HG02885 (cell line): ENCODE measurements at regions not wholly inside any gene's neighbourhood (a gene's known extent, or its start where the extent isn't known, plus 50 kb on each side); places are given as distances from the start of the nearest gene placed in this dataset.

Experiments used
- ATAC-seq: cut with Tn5 transposase; IDR thresholded peaks from one replicate; pipeline ENCODE4 v1.9.1; 2021; ENCODE audit warnings: mild to moderate bottlenecking; ENCODE audit not compliant: unreplicated experiment, poor library complexity

DNA sequence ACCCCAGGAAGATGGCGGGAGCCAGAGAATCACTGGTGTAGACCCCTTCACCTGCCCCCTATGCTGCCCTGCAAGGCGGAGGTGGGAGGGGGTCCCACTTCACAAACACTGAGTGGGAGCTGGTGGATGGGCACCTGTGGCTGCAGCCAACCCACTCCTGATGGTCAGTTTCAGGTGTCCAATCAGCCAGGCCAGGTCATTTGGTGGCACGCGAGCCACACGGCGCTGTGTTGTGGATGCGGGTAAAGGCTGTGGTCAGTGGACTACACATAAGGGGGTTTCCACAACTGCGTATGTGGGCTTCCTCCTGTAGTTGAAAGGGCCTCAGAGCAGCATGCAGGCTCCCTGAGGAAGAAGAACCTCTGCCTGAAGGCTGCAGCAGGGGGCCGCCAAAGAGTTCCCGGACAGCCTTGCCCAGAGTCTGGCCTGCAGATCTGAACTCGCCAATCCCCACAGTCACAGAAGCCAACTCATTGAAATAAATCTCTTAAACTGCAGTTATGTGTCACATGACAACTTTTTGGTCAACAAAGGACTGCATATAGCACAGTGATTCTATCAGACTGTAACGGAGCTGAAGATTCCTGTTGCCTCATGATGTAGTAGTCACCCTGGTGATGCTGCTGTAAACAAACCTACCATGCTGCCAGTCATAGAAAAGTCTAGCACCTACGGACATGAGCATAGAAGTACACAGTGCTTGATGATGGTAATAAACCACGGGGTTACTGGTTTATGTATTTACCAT is 284.7 kb upstream of the IRX2 start:
- no peak for ATAC-seq

DNA sequence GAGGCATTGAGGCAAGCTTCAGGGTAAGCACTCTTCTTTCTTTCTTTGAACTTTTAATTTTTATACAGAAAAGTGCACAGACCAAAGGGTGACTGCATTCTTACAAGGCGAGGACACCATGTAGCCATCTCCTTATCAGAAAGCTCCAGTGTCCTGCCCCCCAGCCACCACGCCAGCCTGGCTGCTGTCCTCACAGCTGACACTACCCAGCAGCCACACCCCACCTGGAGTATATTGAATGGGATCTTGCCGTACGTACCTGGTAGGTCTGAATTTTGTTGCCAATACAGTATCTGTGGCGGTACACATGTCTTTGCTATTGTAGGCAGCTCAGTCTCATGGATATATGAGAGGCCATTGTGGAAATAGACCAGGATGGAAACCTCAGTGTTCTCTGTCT is 284.0 kb upstream of the IRX2 start:
- no peak for ATAC-seq

DNA sequence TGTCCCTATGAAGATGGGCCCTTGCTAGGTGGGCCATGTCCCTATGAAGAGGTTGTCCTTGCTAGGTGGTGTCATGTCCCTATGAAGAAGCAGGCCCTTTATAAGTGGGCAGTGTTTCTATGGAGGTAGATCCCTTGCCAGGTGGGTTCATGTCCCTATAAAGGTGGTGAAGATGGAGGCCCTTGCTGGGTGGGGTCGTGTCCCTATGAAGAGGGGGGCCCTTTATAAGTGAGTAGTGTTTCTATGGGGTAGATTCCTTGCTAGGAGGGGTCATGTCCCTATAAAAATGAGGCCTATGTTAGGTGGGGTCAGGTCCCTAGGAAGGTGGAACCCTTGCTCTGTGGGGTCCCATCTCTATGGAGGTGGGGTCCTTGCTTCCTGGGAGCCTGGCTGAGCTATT is 283.4 kb upstream of the IRX2 start:
- ATAC-seq, result no peak

DNA sequence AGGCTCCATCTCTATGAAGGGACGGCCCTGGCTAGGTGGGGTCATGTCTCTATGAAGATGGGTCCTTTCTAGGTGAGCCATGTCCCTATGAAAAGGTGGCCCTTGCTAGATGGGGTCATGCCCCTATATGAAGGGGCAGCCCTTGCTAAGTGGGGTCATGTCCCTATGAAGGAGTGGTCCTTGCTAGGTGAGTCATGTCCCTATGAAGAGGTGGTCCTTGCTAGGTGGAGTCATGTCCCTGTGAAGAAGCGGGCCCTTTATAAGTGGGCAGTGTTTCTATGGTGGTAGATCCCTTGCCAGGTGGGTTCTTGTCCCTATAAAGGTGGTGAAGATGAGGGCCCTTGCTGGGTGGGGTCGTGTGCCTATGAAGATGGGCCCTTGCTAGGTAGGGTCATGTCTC is 283.0 kb upstream of the IRX2 start:
- ATAC-seq, result no peak

DNA sequence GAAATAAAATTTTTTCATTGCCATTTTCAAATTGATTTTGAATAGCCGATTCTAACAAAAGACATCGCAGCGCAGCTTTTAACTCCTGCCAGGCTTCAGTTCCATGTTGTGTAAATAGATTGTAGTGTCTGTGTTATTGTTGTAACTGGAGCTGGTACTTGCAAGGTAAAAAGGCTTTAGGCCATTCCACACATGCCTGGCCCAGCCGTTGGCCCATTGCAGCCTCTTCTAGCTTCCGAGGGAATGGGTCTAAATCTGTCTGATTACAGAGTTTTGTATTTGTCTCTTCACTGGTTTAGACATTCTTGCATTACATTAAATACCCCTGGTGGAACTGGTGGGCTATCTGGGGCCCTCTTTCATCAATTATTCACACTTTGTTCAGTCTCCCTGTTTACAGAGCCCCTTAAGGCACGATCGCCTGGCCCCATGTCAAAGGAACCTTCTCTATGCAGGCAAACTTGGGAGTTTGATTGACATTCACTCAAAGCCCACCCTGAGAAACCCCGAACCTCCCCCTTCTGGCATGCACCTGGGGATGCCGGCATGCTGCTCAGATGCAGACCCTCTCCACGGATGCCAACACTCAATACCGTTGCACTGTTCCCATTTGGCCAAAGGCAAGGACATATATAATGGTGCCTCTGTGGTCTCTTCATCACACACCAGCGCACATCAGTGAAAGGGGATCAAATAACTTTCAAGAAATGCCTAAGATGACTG is 281.7 kb upstream of the IRX2 start:
- ATAC-seq, result no peak

DNA sequence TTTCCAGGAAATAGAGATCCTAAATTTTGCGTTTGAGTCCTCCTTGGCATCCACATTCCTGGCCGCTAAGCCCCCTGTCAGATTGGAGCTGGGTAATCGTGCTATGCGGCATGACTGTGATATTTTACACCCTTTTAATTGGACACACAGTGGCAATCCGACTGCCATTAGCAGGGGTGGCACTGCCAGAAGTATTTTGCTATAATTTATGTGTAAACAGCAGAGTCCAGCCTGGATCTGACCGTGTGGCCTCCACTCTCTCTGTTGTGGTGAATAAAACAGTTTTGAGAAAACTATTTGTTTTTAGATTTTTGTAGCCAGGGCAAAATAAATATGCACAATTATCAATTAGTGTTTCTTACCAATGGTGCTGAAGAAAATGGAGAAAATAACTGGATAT is 281.0 kb upstream of the IRX2 start:
- no peak for ATAC-seq

DNA sequence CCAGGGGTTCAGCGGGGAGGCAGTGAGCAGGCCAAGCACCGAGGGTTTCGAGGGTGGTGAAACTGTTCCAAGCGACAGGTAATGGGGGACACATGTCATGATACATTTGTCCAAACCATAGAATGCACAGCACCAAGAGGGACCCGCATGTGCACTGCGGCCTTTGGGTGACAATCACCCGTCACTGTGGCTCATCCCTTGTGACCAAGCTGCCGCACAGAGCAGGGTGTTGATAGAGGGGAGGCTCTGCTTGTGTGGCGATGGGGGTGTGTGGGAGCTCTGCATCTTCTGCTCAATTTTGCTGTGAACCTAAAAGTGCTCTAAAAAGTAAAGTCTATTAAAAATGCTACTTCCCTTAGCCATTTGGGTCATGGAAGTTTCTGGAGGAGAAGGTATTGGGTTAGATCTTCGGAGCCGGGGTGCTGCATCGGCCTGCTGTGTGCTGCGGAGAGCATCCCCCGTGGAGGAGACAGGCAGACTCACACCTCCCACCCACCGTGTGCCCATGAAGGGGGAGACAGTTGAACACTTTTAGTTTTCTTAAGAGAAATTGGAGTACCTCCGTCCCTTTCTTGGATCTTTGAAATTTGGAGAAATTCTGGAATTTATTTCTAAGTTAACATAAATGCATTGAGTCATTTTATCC is 280.4 kb upstream of the IRX2 start:
- no peak for ATAC-seq

DNA sequence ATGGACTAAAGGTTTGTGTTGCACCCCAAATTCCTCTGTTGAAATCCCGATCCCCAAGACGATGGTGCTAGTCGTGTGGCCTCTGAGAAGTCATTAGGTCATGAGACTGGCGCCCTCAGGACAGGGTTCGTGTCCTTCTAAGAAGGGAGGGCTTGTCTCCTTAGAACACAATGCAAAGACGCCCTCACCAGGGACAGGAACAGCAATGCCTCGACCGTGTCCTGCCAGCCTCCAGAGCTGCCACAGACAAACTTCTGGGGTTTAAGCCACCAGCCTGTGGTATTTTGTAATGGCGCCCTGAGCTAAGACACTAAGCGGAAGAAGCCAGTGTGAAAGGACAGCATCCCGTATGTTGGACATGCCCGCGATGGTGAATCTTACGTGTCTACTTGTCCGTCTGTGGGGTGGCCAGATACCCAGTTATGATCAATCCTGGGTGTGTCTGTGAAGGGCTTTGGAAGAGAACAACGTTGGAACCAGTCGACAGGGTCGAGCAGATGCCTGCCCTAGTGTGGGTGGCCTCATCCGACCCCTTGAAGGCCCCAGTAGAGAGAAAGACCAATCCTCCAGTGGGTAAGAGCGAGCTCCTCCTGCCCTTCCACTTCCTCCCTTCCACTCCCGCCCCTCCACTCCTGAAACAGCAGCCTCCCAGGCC is 279.2 kb upstream of the IRX2 start:
- ATAC-seq, result no peak

DNA sequence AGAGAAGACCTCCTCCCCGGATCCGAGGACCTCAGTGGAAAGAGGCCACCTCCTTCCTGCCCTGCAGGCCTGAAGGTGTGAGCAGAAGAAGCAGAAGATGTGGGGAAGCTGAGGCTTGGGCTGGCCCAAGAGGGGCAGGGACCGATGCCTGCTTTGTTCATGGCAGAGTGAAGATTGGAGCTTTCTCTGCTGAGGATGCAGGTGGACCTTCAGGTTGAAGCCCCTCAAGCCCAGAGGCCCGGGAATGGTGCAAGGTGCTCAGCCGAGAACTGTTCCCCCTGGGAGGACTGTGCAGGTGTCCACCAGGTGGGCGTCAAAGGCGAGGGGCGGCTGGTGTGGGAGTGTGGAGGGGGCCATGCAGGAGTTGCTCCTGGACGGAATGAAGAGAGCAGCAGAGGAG is 277.9 kb upstream of the IRX2 start:
- ATAC-seq, result no peak

DNA sequence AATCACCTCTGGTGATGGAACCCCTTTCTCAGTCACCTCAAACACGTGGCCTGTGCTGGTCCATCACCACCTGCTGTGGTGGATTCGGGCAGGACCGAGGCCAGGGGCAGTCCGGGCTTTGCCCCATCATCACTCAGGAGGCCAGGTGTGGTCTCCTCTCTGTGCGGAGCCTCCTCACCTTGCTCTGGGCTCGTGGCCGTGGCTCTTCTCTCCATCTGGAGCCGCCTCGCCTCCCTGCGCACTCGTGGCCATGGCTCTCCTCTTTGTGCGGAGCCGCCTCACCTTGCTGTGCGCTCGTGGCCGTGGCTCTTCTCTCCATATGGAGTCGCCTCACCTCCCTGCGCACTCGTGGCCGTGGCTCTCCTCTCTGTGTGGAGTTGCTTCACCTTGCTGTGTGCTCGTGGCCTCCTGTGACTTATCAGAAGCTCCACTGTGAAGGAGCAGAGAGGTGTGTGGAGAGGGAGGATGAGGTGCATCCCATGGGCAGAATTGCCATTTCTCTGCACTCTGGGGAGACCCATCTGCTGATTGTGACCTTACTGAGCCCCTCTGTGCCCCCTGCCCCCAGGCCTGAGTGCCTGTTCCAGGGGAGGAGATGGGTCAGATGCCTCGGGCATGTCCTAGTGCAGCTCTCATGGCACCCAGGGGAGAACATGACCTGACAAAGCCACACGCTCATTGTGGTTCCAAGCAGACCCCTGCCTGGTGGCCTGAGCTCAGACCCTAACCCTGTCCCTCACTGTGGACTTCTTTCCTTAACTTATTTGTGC is 276.6 kb upstream of the IRX2 start:
- ATAC-seq, result no peak

DNA sequence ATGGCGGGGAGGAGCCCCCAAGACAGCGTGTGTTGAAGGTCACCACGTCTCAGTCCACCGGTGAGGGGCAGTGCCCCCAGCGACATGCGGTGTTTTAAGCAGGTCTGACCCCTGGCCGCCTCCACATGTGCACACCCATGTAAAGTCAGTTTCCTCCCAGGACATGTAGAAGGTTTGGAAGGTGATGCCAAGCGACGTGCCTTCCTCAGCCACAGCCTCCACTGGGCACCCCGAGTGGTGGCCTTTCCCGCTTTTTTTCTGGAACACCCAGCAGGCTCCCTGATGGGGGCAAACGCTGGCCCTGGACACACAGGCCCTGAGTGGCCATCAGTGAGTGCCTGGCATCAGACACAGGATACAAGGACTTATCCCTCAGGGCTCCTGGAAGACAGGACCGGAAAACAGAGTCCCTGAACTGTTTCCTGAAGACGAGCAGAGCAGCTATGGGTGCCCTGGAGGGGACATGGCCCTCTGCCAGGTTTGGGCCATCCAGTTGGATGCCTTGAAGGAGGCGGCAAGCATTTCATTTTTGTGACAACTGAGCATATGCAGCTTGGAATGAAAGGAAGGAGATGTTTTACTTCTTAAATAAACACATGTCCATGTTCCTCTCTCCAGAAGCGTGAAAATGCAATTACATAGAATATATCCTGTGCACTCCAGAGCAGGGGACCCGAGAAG is 275.8 kb upstream of the IRX2 start:
- no peak for ATAC-seq

DNA sequence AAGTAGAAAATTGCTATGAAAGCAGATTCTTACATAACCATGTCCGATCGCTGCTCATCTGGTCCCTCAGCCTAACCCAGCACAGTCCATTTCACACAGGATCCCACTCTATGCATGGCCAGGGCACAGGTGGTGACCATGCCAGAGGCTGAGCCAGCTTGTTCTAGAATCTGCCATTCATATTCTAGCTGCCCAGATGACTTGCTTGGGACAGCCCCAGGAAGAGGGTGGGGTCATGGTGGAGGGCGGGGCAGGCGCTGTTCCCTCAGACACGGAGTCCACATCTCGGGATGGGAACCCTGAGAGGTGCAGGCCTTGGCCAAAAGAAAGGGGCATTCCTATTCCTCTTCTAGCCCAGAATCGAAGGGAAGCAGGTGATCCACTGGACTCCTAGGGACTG is 275.2 kb upstream of the IRX2 start:
- no peak for ATAC-seq

DNA sequence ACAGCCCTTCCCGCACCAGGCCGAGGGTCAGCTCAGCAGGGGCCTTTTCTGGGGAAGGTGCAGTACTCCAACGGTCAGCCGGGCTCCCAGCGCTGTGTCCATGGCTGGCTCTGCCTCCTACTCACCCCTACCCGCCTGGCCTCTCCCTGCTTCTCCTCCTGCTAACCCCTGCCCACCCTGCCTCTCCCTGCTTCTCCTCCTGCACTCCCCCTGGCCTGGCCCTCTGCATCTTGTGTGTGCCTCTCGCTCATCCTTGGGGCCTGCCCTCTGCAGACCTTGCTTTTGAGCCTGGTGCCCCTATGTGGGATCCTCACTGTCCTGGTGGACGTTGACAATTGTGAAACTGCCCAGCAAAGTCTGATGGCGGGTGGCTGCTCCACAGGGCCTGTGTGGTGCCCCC is 274.6 kb upstream of the IRX2 start:
- no peak for ATAC-seq

DNA sequence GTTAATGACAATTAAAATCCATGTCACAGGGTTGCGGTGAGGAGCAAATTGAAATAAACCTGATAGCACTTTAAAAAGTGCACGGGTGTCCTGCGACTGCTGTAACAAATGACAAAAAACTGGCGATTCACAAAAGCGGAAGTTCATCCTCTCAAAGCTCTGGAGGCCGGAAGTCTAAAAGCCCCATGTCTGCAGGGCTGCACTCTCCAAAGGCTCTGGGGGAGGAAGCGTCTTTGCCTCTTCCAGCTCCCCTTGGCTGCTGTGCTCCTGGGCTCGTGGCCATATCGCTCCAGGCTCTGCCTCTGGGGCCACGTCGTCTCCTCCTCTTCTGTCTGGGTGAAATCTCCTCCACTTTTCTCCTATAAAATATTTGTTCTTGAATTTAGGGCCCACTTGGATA is 273.9 kb upstream of the IRX2 start:
- ATAC-seq, result no peak

DNA sequence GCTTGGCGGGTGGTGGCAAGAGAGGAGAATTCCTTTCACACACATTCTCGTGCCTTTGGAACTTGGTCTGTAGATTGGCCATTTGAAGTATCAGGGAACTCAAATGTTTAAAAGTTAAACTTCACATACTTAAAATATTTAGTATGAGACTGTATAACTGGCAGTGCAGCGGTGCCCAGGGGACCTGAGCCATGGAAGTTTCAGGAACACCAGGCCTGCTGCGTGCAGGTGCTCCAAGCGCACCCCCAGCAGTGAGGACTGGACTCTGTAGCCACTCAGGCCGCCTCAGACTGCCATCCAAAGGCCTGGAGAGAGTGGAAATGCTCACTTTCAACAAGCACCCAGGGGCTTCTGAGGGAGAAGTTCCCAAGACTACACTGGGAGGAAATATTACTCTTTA is 273.5 kb upstream of the IRX2 start:
- ATAC-seq, result no peak

DNA sequence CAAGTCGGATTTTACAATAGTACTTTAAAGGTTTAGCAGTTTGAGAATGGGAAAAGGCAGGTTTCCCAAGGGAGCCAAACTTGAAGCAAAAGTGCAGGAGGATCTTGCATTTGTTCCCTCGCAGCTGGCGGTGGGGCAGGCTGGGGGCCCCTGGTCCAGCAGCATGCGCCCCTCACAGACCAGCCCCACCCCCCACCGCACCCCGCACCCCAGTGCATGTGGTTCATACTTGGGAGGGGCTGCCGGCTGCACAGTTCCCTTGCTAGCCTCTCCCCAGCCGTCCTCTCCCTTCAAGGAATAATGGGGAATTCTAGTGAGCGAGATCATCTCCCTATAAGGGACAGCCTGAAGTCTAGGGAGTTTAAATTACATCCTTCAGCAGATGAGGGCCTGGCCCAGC is 273.1 kb upstream of the IRX2 start:
- no peak for ATAC-seq

DNA sequence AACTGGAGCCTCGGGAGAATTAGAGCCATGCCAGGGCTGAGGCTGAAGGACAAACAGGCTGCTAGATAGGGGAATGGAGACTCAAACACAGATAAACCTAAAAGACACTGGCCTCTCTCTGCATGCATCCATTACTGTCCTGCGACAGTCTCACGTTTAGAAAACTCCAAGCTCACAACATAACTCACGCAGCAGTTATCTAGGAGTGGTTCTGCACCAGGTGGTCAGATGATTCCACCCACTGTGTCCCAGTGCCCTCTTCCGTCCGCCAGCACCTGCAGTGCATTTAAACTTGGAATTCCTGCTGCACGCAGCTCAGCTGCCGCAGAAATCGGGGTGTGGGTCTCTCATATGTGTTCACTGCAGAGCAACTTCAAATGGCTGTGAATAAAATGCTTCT is 272.6 kb upstream of the IRX2 start:
- no peak for ATAC-seq

DNA sequence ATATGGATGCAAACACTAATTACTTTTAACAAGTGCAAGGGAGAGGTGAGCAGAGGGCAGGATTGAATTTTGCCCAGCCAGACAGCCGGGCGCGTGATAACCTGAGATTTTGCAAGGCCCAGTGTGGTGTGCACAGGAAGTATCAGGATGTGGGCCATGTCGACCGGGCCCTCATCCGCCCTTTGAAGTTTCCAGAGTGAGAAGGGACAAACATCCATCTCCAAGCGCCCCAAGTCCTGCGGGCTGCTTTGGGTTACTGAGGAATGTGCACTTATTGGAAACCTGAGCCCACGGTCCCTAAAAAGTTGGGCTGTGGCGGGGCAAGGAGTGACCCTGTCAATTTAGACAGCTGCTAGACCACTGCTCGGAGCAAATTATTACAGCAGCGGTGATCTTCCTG is 272.2 kb upstream of the IRX2 start:
- no peak for ATAC-seq

DNA sequence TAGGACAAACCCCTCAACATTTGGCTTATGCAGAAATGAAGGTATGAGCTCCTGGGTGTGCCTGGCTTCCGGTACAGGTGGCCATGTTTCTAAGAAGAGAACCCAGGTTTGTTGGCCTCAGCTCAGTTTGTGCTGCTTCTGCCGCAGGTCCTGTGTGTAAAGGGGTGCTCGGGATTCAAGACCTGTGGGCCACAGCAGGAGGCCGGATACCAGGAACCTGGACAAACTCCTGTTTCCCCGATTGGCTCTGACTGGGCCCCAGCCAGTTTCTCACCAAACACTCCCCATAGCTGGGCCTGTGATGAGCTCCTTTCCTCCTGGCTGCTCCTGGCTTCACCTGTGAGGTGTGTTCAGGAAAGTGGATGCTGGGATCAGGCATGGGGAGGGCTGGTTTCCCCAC is 271.2 kb upstream of the IRX2 start:
- ATAC-seq, result no peak

DNA sequence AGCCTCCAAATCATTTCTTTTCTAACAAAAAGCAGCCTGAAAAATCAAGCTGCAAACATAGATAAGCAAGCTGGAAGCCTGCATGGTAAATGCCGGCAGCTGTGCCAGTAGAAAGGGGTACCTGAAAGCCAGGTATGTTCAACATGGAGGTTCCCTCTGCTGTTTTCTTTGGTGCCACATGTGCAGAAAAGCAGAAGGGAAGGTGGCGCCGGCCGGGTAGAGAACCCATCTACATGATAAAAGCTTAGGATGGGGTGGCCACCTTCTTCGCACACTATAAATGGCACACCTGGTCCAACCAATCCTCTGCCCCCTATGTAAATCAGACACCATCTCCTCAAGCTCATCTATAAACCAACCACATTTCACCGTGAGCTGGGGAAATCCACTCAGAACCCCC is 268.9 kb upstream of the IRX2 start:
- ATAC-seq, result no peak
